ENCODE measurements at regions not wholly inside any gene's neighbourhood (a gene's known extent, or its start where the extent isn't known, plus 50 kb on each side); places are given as distances from the start of the nearest gene placed in this dataset.

DNA sequence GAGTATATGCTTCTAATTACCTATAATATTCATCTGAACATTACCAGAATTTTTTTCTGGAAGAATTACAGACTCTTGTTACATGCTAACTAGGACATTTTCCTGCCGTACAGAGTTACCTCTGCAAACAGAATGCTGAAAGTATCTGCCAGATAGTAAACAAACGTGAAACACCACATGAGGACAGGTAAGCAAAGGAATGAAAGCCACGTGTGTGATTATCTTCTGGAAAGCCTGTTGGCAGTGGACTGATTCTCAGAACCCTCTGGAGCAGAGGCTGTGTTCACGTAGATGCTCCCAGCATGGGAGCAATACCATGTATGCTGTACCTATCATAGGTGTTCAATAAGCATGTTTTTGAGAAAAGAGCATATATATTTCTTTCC, 472.6 kb downstream of the ENC1 start:
- no peak for DNase-seq (ENCODE audit: low read depth in 1 of 2, low spot score in 1 of 2)

DNA sequence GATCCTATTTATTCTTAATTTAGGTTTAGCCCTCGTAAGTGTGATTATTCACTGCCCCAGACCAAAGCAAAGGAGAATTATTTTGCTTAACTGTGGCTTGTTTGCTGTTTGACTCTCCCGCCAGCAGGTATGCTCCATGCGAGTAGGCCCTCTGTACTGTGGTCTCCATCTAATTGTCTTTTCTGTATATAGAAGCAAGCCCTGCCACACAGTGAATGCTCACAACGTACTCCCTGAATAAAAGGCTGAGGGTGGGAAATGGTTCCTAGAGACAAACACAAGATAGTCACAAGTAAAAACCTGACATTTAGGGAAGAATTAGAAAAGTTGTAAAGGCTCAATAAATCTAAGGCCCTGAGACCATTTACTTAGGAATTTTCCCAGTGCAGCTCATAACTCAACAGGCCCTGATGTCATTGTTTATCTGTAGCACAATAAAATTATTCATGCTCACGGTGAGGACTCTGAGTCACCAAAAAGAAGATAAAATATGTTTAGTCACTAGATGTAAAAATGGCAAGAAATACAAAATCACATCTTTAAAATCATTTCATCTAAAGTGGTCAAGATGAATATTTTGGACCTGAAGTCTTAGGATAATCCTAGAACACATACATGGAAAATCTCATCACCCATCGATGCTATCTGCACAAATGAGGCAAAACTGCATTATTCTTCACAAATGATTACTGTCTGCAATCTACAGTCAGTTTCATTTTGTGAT, 473.2 kb downstream of the ENC1 start:
- no peak for DNase-seq (ENCODE audit: low read depth in 1 of 2, low spot score in 1 of 2)

DNA sequence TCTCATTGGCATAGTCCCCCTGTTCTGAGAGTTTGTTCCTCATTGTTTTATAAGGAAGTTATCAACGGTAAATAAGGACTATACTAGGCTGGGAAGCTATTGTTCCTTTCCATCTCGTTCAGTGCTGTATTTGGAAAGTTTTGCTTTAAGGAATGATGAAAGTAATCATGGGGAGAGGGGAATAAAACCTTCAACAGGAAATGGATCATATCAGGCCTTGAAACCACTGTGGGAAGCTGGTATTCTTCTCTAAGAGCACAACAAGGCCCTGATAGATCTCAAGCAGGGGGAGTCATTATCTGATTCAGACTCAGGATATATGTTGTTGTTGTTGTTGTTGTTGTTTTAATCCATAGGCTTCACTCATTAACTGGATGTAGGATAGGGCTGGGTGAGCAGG, 474.5 kb downstream of the ENC1 start:
- no peak for DNase-seq (ENCODE audit: low read depth in 1 of 2, low spot score in 1 of 2)

DNA sequence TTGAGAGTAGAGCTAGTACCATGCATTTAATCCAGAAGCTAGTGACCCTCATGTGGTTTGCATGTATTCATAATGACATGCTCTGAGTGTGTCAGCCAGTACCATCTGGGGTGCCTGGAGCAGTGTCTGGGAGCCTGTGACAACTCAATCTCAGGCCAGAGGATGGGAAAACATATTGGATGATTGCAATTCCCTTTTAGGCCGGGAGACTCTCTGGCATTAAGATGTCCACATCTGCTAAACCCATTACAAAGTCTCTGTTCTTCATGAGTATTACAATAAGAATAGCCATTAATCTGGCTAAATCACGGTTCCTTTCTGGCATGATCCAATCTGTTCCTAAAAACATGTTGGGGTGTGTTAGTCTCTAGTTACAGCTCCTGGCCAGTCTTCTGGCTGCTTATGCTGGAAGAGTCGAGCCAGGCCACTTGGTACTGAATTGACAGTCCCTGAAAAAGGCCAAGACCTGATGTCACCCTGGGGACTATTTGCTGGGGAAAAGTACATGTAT, 475.7 kb downstream of the ENC1 start:
- DNase-seq (ENCODE audit: low read depth in 1 of 2, low spot score in 1 of 2): no peak

DNA sequence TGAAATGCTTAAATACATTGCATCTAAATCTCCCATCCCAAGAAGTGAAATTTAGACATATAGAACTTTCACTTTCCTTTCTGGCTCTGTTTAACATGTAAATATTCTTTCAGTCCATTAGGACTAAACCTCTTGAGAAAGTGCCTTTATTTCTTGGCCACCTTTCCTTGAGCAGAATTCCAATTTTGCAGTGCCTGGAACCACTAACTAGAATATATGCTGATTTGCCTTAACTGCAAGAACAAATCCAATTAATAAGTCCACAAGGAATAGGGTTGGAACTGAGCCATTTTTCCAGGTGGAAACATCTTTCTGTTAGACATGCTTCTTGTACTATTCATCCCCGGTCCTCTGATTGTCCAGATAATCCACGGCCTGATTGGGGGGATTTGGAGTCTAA, 478.0 kb downstream of the ENC1 start:
- no peak for DNase-seq (ENCODE audit: low read depth in 1 of 2, low spot score in 1 of 2)

DNA sequence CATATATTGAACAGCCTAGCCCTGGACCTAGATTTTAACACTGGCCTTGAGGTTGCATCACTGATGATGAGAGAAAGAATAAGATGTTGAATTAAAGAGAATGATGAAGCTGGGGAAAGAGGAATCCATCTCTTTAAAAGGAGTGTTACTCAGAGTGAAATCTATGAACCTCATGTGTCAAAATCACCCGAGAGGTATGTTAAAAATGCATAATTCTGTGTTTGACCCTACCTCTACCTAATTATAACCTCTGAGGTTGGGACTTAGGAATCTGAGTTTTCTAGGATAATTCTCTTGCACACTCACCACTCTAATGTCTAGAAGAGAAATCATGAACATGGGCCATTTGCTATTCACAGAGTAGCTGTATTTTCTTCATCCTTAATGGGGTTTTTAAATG, 479.4 kb downstream of the ENC1 start:
- DNase-seq (ENCODE audit: low read depth in 1 of 2, low spot score in 1 of 2): no peak

DNA sequence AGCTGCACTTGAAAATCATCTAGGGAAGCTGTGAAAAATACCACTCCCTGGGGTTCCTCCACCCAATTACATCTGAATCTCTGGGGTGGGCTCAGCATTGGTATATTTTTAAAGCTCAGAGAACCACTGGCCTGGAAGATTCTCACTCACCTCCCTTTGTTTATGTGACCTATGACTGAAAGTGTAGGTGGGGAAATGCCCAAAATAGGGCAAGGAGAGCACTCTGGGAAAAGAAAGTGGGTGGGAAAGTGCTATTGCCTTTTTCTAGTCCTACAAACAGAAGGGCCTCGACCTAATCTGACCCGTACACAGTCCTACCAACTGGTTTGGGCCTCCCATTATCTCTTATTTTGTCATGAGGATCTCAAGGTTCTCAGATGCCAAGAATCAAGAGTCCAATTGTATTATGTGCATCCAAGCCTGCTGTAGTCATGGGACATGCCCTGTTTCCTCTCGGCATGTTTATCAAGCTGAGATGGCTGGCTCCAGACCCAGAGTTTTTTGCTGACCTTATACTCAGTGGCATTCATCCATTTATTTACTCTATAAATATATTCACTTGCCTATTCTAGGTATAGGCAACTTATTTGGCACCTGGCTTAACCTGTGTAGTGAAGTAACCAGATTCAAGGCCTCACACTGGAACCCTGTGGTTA, 483.7 kb downstream of the ENC1 start:
- no peak for DNase-seq (ENCODE audit: low read depth in 1 of 2, low spot score in 1 of 2)

DNA sequence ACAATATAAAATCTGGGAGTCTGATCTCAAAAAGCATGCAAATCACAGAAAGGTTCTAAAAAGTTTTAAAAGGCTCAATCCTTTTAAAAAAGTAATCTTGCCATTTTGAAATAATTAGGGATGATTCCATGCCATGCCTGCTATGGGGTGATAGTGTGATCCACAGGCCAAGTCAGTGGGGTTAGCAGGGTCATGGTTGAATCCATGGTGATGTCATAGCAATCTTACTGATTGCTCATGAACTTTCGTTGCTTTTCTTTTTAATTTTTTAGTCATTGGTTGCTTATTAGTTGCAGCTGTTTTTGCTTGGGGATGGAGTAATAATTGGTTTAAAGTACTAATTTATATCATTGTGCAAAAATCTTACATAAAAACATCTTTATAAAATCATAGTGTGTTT, 485.0 kb downstream of the ENC1 start:
- no peak for DNase-seq (ENCODE audit: low read depth in 1 of 2, low spot score in 1 of 2)

DNA sequence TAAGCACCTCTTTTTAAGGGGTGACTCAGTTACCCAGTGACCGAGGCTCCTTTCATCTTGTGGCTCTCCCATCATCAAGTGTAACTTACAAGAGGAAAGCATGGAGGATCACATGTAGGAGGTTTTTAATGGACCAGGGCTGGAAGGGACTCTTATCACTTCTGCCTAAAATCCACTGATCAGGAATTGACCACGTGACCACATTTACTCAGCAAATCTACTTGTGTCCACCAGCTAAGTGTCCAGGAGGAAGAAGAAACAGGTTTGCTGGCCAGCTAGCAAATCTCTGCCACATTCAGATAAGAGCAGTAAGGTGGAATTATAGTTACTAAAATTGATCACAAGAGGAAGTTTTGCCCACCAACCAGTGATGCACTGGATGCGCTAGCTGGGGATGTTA, 486.0 kb downstream of the ENC1 start:
- DNase-seq (ENCODE audit: low read depth in 1 of 2, low spot score in 1 of 2): no peak

DNA sequence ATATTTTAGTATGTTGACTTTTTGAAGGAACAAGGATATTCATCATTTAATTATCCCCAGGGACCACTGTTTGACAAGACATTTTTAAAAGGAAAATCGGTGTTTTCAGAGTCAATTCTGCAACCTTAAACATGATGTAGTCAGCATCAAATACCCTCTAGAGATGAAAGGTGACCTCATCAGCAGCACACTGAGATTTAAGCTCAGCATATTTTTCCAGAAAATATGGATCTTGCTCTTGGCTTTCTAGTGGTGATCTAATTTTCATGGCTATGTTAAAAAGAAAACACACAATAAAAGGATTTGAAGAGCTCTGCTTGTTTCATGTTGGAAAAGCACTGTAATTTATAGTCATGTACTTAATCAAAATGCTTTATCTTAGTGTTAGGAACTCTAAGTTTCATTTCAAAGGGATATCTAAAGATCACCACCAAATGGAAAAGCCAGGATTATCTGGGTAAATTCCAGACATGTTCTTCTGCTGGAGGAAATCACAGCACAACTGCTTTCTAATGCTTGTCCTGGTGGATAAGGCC, 487.2 kb downstream of the ENC1 start:
- DNase-seq (ENCODE audit: low read depth in 1 of 2, low spot score in 1 of 2): no peak

DNA sequence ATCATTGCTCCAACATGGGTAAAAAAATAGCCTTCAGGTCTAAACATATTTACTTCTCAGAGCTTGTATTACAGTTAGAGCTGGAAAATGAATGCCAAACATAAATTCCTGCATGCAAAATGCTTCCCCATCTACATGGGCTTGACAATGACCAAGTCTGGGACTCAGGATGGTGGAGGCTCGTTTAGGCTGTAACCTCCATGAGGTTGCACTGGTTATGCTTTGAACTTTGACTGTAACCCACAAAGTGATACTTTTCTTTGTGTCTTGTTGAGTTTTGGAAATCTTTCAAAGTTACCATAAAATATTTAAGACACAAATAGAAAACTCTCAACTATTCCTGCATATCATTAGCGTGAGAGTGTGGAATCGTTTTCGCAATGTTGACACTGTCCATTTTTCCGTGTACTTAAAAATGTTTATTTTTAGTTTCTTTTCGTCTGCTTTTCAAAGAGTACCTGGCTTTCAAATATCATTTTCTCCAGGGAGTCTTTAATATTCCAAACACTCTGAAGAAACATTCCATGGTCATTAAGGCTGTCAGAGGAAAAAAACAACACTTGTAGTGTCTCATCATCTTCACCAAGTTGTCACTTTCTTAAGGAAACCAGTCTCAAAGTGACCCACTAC, 487.8 kb downstream of the ENC1 start:
- DNase-seq (ENCODE audit: low read depth in 1 of 2, low spot score in 1 of 2): no peak

DNA sequence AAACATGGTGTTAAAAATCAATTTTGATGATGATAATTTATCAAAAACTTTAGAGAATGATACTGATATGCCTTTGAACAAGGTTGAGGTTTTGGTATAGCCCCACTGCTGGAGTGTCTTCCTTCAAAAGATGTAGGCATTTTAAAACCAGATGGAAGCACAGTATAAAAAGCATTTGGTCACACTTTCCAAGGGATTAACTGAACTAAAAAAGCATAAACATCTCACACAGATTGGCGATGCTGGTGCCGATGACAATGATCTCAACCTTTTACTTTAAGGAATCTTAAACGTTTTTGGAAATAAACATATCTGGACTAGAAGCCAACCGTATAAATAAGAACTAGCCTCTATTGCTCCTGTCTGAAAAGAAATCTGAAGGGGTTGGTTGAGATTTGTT, 488.4 kb downstream of the ENC1 start:
- no peak for DNase-seq (ENCODE audit: low read depth in 1 of 2, low spot score in 1 of 2)

DNA sequence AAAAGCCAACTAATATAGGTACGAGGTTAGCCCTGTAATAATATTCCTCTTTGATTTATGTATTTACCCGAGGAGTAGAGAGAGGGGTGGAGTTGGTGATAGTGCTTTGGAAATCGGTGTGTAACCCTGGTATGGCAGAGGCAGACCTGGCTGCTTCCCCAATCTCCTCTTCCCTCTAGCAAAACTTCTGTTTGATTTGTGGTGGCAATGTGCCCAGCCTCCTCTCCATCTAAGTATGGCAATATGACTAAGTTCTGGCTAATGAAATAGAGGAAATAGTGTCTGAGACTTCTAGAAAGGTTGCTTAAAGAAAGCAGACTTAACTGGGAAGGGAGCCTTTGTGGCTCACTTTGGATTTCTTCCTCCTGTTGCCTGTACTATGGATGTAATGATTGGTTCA, 491.1 kb downstream of the ENC1 start:
- no peak for DNase-seq (ENCODE audit: low read depth in 1 of 2, low spot score in 1 of 2)

DNA sequence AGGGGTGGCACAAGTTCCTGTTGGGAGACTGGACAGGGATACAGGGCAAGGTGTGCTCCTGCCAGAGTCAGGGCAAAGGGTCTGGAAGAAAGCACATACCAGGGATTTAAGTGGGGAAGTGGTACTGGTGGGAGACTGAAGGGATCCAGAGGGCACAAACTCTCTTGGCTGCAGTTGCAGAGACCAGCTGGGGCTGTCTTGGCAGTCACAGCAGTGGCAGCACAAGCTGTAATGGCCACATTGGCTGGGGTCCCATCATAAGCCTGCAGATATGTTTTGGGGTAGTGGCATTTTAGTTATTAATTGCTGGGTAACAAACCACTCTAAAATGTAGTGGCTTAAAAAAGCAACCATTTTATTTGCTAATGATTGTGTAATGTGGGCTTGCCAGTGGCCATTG, 492.2 kb downstream of the ENC1 start:
- DNase-seq (ENCODE audit: low read depth in 1 of 2, low spot score in 1 of 2): no peak

DNA sequence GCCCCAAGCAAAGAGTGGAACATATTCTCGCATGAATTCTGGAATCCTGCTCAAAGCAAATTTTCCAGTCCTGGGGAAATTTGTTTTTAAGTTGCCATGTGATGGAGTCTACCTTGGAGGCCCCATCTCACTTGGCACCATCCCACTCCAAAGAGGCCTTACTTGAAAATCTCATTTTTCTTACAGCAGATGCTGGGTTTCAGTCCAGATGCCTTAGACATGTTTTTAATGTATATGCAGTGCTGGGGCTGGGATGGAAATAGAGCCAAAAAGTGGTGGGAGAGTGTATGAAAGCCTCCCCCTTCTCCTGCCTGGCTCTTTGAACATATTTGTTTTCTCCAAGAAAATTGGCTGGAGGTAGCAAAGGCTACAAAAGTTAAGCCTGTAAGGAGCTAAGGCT, 493.7 kb downstream of the ENC1 start:
- DNase-seq (ENCODE audit: low read depth in 1 of 2, low spot score in 1 of 2): no peak

DNA sequence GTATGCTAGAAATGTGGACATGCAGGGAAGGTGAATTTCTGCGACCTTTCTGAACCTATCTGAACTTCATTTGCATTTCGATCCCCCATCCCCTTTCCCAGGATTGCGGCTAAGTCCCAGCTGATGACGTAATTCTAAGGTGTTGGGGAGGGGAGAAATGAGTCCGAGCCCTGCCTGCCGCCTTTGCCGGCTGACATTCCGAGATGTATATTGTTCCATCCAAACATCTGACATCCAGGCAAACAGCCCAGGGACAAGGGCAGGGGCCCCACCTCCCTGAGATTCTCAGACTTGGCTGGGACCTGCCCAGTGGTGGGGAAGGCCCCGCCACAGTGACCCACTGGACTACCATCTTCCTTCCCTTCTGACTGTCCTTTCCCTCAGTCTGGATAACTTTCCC, 494.6 kb downstream of the ENC1 start:
- no peak for DNase-seq (ENCODE audit: low read depth in 1 of 2, low spot score in 1 of 2)

DNA sequence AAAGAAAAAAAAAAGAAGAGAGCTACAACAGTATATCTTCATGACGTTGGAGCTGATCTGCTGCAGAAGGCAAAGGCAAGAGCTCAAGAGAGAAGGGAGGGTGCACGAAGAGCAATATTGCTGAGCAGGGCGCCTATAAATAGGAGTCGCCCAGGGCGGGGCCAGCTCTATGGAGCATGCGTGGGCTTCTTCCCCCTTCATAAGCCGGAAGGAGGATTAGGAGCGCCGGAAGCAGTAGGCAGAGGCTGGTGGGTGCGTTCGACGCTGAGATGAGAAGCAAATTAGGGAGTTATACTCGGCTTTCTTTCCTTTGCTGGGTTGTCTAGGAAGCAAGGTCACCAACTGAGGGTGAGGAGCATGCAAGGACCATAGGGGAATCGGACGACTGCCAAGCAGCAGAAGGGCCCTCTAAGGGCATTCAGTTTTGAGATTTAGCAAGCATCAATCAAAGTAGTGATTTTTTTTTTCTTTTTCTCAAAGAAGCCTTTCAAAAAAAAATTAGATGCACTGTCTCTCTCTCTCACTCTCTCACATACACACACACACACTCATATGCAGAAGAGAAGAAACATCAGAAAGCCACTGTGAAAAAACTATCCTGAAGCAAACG, 496.7 kb downstream of the ENC1 start:
- DNase-seq (ENCODE audit: low read depth in 1 of 2, low spot score in 1 of 2): no peak

DNA sequence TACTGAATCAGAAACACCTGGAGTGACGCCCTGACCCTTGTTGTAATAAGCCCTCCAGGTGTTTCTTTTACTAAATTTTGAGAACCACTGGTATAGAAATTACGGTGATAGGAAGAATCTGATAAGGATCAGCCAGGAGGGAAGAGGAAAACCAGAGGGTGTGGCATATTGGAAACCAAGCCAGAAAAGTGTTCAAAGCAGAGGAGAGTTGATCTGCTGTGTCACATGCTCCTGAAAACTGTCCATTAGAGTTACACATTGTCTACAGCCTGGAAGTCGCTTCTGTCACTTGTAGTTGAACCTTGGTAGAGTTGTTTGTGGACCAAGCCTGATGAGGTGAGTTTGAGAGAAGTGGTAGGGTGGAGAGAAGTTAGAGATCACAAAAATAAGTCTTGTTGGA, 497.4 kb downstream of the ENC1 start:
- no peak for DNase-seq (ENCODE audit: low read depth in 1 of 2, low spot score in 1 of 2)

DNA sequence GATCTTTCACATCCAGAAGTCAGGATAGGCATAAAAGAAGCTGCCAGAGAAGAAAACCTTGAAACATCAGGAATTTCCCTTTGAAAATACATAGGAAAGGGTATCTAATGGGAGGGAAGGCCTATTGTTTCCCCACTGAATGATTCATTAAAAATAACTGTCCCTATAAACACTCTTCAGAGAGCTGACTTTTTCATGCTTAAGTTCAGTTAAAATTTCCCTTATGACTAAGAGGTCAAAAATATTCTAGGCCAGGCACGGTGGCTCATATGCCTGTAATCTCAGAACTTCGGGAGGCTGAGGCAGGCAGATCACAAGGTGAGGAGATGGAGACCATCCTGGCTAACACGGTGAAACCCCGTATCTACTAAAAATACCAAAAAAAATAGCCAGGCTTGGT, 499.5 kb downstream of the ENC1 start:
- DNase-seq (ENCODE audit: low read depth in 1 of 2, low spot score in 1 of 2): no peak

DNA sequence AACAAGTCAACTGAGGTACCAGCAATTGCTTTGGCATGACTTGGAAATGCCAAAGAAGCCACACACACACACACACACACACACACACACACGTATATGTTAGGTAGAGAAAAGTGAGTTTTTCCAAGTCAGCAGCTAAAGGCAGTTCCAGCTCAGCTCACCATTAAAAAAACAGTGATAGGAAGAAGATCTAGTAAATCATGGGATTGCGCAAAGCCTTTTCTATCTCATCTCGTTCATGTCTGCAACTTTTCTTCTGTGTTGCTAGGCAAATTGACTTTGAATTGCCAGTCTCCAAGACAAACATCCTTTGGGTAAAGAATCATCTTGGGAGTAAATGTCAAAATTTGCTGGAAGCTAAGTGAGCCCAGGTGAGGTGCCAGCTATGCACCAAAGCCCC, 500.1 kb downstream of the ENC1 start:
- DNase-seq (ENCODE audit: low read depth in 1 of 2, low spot score in 1 of 2): no peak

DNA sequence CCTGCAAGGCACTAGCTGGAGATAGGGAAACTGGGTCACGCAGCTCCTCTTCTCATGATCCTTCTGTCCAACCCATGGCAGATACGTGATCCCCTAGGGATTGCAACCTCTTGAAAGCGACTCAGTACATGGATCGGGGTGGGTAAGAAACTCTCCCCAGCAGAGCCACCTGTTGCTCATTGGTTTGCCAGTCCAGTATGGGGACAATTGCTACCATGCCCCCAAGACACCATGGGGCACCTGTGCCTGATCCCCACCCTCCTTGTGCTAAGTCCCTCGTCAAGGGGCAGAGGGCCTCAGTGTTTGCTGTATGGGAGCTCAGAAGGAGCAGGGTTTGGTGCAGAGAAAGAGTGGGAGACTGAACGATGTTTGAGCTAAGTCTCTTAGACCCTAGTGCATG, 500.9 kb downstream of the ENC1 start:
- DNase-seq (ENCODE audit: low read depth in 1 of 2, low spot score in 1 of 2): no peak

DNA sequence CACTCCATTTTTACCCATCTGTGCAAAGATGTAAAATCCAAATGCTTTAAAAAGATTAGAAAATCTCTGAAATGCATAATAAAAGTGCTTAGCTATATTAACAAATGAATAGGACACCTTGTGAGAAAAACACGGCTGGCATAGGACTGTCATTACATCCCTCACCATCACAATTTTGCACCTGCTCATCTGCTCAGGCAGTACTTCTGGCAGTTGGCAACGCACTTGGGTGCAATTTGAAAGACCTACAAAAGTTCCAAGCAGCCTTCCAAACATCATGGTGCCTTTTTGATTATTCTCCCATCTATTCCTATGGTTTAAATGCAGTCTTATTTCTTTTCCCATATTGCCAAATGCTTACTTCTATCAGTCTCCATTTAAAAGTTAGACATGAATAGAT, 501.8 kb downstream of the ENC1 start:
- DNase-seq (ENCODE audit: low read depth in 1 of 2, low spot score in 1 of 2): no peak
